ENCODE measurements at regions not wholly inside any gene's neighbourhood (a gene's known extent, or its start where the extent isn't known, plus 50 kb on each side); places are given as distances from the start of the nearest gene placed in this dataset.

DNA sequence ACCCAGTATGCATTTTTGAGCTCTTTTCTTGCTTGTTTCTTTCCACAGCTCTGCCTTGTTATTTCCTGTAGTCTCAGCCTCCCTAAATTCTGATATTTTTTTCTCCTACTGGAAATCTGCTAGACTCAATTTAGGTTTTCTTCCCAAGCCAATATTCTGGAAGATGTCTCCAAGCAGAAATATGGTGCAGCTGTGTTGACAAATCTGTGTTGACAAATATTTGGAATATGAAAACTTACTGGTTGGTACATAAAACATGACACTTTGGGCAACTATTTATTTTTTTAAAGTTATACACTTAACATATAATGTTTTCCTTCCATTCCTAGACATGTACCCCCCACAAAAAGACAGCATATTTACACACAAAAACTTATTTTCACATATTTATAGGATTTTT lies 1048.4 kb downstream of the NCAM2 start:
- no peak for DNase-seq (ENCODE audit: low read depth, low spot score)
- ATAC-seq: no peak
- CTCF ChIA-PET: no interaction called here
- Histone ChIP-seq H3K4me2 (ENCODE audit: low read length) (no peak overlapping the region), H3K27ac (ENCODE audit: low read depth, low read length) (no peak overlapping the region), H3K9ac (ENCODE audit: low read length) (no peak overlapping the region), H3K9me2 (ENCODE audit: insufficient read depth) (no peaks in the 10 kb centered on the region), H3K4me1 (ENCODE audit: control insufficient read depth in 1 of 2, insufficient read depth in 2 of 2, low read length in 2 of 2) (no peaks in the 10 kb centered on the region), H3K27me3 (ENCODE audit: insufficient read depth, low read length) (no peaks in the 10 kb centered on the region), H4K20me1 (ENCODE audit: insufficient read depth) (no peaks in the 10 kb centered on the region), H3K79me2 (ENCODE audit: insufficient read depth, low read length) (no peaks in the 10 kb centered on the region), H2AFZ (ENCODE audit: low read depth, low read length, poor library complexity, severe bottlenecking) (no peak overlapping the region), H3K36me3 (ENCODE audit: control insufficient read depth in 1 of 2, insufficient read depth in 2 of 2, low read length in 2 of 2) (no peaks in the 10 kb centered on the region), H3K9me3 (ENCODE audit: control insufficient read depth in 1 of 2, insufficient read depth in 1 of 2, low read depth in 1 of 2, low read length in 2 of 2) (peaks cover 10 to 14% of the 10 kb centered on the region in 2 experiments; a peak in 2 of 4 replicates), H3K4me3 (replicated peaks in 1 of 2; ENCODE audit: low read depth in 1 of 2, low read length in 2 of 2) (no peak overlapping the region)
- BruUV-seq (replicated peaks): no TSS peak
- TF ChIP-seq EGR1 (IDR thresholded peaks at IDR 0.05; ENCODE audit: low read depth): no peak
- TF ChIP-seq, protein P1, sequence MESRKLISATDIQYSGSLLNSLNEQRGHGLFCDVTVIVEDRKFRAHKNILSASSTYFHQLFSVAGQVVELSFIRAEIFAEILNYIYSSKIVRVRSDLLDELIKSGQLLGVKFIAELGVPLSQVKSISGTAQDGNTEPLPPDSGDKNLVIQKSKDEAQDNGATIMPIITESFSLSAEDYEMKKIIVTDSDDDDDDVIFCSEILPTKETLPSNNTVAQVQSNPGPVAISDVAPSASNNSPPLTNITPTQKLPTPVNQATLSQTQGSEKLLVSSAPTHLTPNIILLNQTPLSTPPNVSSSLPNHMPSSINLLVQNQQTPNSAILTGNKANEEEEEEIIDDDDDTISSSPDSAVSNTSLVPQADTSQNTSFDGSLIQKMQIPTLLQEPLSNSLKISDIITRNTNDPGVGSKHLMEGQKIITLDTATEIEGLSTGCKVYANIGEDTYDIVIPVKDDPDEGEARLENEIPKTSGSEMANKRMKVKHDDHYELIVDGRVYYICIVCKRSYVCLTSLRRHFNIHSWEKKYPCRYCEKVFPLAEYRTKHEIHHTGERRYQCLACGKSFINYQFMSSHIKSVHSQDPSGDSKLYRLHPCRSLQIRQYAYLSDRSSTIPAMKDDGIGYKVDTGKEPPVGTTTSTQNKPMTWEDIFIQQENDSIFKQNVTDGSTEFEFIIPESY (IDR thresholded peaks at IDR 0.05; ENCODE audit: extremely low read depth, insufficient replicate concordance, low read length): no peak
- TF ChIP-seq TCF7L2 (IDR thresholded peaks at IDR 0.05; ENCODE audit: borderline replicate concordance, extremely low read depth, insufficient read depth, insufficient read length): no peak
- no peak for TF ChIP-seq POLR2A (IDR thresholded peaks at IDR 0.05; ENCODE audit: borderline replicate concordance, extremely low read depth, insufficient read depth, insufficient read length)
- RAD21 ChIA-PET (ENCODE audit: low non-redundant PET in 1 of 2, low total read pairs in 2 of 2, uncharacterized antibody in 2 of 2, unreplicated experiment in 2 of 2): no interaction called here
- intact Hi-C loops (cut with micrococcal nuclease): no loop called here
- POLR2A ChIA-PET: no interaction called here

DNA sequence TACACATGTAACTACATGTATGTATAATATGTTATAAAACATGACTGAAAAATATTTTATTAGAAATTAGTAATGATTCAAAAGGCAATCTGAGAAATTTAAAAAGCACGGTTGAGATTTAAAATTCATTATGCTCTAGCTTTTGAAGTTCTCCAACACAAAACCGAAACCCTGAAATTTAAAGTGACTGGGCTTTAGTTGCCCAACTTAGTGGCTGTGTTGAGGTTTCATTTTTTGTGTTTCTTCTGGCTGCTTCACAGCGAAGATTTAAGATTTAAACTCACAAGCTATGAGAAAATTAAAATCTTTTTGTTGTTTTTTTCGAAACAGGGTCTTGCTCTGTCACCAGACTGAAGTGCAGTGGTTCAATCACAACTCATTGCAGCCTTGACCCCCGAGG lies 1058.7 kb downstream of the NCAM2 start:
- intact Hi-C loops (cut with micrococcal nuclease): no loop called here
- Histone ChIP-seq H3K27me3 (ENCODE audit: insufficient read depth, low read length) (no peaks in the 10 kb centered on the region), H3K9me3 (ENCODE audit: control insufficient read depth in 1 of 2, insufficient read depth in 1 of 2, low read depth in 1 of 2, low read length in 2 of 2) (peaks cover 8 to 25% of the 10 kb centered on the region in 2 experiments; a peak in 3 of 4 replicates), H3K79me2 (ENCODE audit: insufficient read depth, low read length) (no peaks in the 10 kb centered on the region), H3K4me1 (ENCODE audit: control insufficient read depth in 1 of 2, insufficient read depth in 2 of 2, low read length in 2 of 2) (no peaks in the 10 kb centered on the region), H3K27ac (ENCODE audit: low read depth, low read length) (no peak overlapping the region), H3K4me2 (ENCODE audit: low read length) (no peak overlapping the region), H3K4me3 (replicated peaks in 1 of 2; ENCODE audit: low read depth in 1 of 2, low read length in 2 of 2) (no peak overlapping the region), H4K20me1 (ENCODE audit: insufficient read depth) (no peaks in the 10 kb centered on the region), H3K9me2 (ENCODE audit: insufficient read depth) (no peaks in the 10 kb centered on the region), H3K36me3 (ENCODE audit: control insufficient read depth in 1 of 2, insufficient read depth in 2 of 2, low read length in 2 of 2) (no peaks in the 10 kb centered on the region), H2AFZ (ENCODE audit: low read depth, low read length, poor library complexity, severe bottlenecking) (no peak overlapping the region), H3K9ac (ENCODE audit: low read length) (no peak overlapping the region)
- RAD21 ChIA-PET (ENCODE audit: low non-redundant PET in 1 of 2, low total read pairs in 2 of 2, uncharacterized antibody in 2 of 2, unreplicated experiment in 2 of 2): no interaction called here
- ATAC-seq: no peak
- POLR2A ChIA-PET: no interaction called here
- no peak for DNase-seq (ENCODE audit: low read depth, low spot score)
- no peak for TF ChIP-seq TCF7L2 (IDR thresholded peaks at IDR 0.05; ENCODE audit: borderline replicate concordance, extremely low read depth, insufficient read depth, insufficient read length)
- no peak for TF ChIP-seq JUND (IDR thresholded peaks at IDR 0.05)
- TF ChIP-seq POLR2A (IDR thresholded peaks at IDR 0.05; ENCODE audit: borderline replicate concordance, extremely low read depth, insufficient read depth, insufficient read length): no peak
- no peak for TF ChIP-seq EGR1 (IDR thresholded peaks at IDR 0.05; ENCODE audit: low read depth)
- TF ChIP-seq, protein P1 (IDR thresholded peaks at IDR 0.05; ENCODE audit: extremely low read depth, insufficient replicate concordance, low read length): no peak
- no peak for TF ChIP-seq EZH2phosphoT487 (IDR thresholded peaks at IDR 0.05; ENCODE audit: borderline replicate concordance)
- no peak for TF ChIP-seq FOSL1 (IDR thresholded peaks at IDR 0.05; ENCODE audit: low read depth)
- BruUV-seq (replicated peaks): no TSS peak
- CTCF ChIA-PET: no interaction called here

All from HCT116 (cell line).